ENCODE measurements at regions not wholly inside any gene's neighbourhood (a gene's known extent, or its start where the extent isn't known, plus 50 kb on each side); places are given as distances from the start of the nearest gene placed in this dataset.

GRCh38 chr19:29292153-29292552 lies 79.2 kb upstream of the UQCRFS1 start:
- H3K27ac ChIP-seq = no peak overlapping the region
- H3K4me3 ChIP-seq = no peak overlapping the region
- peaks cover 11% of the 10 kb centered on the region for H3K27me3 ChIP-seq
- WGBS = 89% methylated on average over 5 of the region's 5 CpGs
- TF ChIP-seq EP300 (IDR thresholded peaks at IDR 0.05) = no peak
- no peak for TF ChIP-seq CTCF (IDR thresholded peaks at IDR 0.05)
- no peak for TF ChIP-seq POLR2A (IDR thresholded peaks at IDR 0.05)
- no peak for TF ChIP-seq POLR2AphosphoS5 (IDR thresholded peaks at IDR 0.05)
- no peaks in the 10 kb centered on the region for H3K36me3 ChIP-seq
- H3K9me3 ChIP-seq = no peaks in the 10 kb centered on the region
- peak in 1 of 2 donors; percentile 41 for DNase-seq (ENCODE audit: low spot score in 2 of 2)
- H3K4me1 ChIP-seq = no peaks in the 10 kb centered on the region

- H3K27ac ChIP-seq = no peak overlapping the region
- peak in 1 of 2 donors; percentile 15 for DNase-seq (ENCODE audit: low spot score in 2 of 2)
- H3K9me3 ChIP-seq = no peaks in the 10 kb centered on the region
- no peaks in the 10 kb centered on the region for H3K4me1 ChIP-seq
- H3K27me3 ChIP-seq = peaks cover 11% of the 10 kb centered on the region
- H3K4me3 ChIP-seq = no peak overlapping the region
- H3K36me3 ChIP-seq = no peaks in the 10 kb centered on the region
- 78% methylated on average over 5 of the region's 5 CpGs for WGBS
- no peak for TF ChIP-seq POLR2A (IDR thresholded peaks at IDR 0.05)
- no peak for TF ChIP-seq POLR2AphosphoS5 (IDR thresholded peaks at IDR 0.05)
- no peak for TF ChIP-seq CTCF (IDR thresholded peaks at IDR 0.05)
- no peak for TF ChIP-seq EP300 (IDR thresholded peaks at IDR 0.05)
Observed at GRCh38 chr19:29292562-29292961, 79.6 kb upstream of the UQCRFS1 start.

- TF ChIP-seq EP300 (IDR thresholded peaks at IDR 0.05) (no peak), POLR2AphosphoS5 (IDR thresholded peaks at IDR 0.05) (no peak), CTCF (IDR thresholded peaks at IDR 0.05) (no peak), POLR2A (IDR thresholded peaks at IDR 0.05) (no peak)
- Histone ChIP-seq H3K9me3 (no peaks in the 10 kb centered on the region), H3K4me1 (no peaks in the 10 kb centered on the region), H3K4me3 (no peak overlapping the region), H3K36me3 (no peaks in the 10 kb centered on the region), H3K27ac (no peak overlapping the region), H3K27me3 (peaks cover 11% of the 10 kb centered on the region)
- DNase-seq (ENCODE audit: low spot score in 2 of 2) = peak in 1 of 2 donors; percentile 29
- 64% methylated on average over 7 of the region's 11 CpGs for WGBS
Observed at GRCh38 chr19:29293292-29293691, 80.3 kb upstream of the UQCRFS1 start.

GRCh38 chr19:29293736-29294342 lies 80.9 kb upstream of the UQCRFS1 start:
- H3K9me3 ChIP-seq = no peaks in the 10 kb centered on the region
- WGBS = 64% methylated on average over 5 of the region's 7 CpGs
- no peaks in the 10 kb centered on the region for H3K4me1 ChIP-seq
- TF ChIP-seq POLR2AphosphoS5 (IDR thresholded peaks at IDR 0.05) = no peak
- TF ChIP-seq CTCF (IDR thresholded peaks at IDR 0.05) = no peak
- no peak for TF ChIP-seq POLR2A (IDR thresholded peaks at IDR 0.05)
- no peak for TF ChIP-seq EP300 (IDR thresholded peaks at IDR 0.05)
- H3K36me3 ChIP-seq = no peaks in the 10 kb centered on the region
- H3K27ac ChIP-seq = no peak overlapping the region
- H3K4me3 ChIP-seq = no peak overlapping the region
- DNase-seq (ENCODE audit: low spot score in 2 of 2) = peak in 1 of 2 donors; percentile 61
- peaks cover 11% of the 10 kb centered on the region for H3K27me3 ChIP-seq

- no peaks in the 10 kb centered on the region for H3K9me3 ChIP-seq
- 67% methylated on average over 3 of the region's 3 CpGs for WGBS
- TF ChIP-seq EP300 (IDR thresholded peaks at IDR 0.05) (no peak), CTCF (IDR thresholded peaks at IDR 0.05) (no peak), POLR2A (IDR thresholded peaks at IDR 0.05) (no peak), POLR2AphosphoS5 (IDR thresholded peaks at IDR 0.05) (no peak)
- no peaks in the 10 kb centered on the region for H3K4me1 ChIP-seq
- H3K4me3 ChIP-seq = no peak overlapping the region
- no peak overlapping the region for H3K27ac ChIP-seq
- H3K36me3 ChIP-seq = no peaks in the 10 kb centered on the region
- H3K27me3 ChIP-seq = peaks cover 11% of the 10 kb centered on the region
- DNase-seq (ENCODE audit: low spot score in 2 of 2) = peak in 1 of 2 donors; percentile 2
Observed at GRCh38 chr19:29294343-29294811, 81.4 kb upstream of the UQCRFS1 start.
